ENCODE measurements at regions not wholly inside any gene's neighbourhood (a gene's known extent, or its start where the extent isn't known, plus 50 kb on each side); places are given as distances from the start of the nearest gene placed in this dataset.

- no peak for DNase-seq
These were observed 140.8 kb upstream of the RBMS1 start for GRCh38 chr2:160634436-160634835.

GRCh38 chr2:160635488-160635887 lies 141.9 kb upstream of the RBMS1 start:
- DNase-seq = no peak

GRCh38 chr2:160639472-160639871 lies 145.9 kb upstream of the RBMS1 start:
- DNase-seq = no peak

- DNase-seq = no peak
These were observed 153.3 kb upstream of the RBMS1 start for GRCh38 chr2:160646684-160647444.

GRCh38 chr2:160647967-160648685 lies 154.5 kb upstream of the RBMS1 start:
- no peak for DNase-seq

- no peak for DNase-seq
These were observed 156.1 kb upstream of the RBMS1 start for GRCh38 chr2:160649698-160650097.

GRCh38 chr2:160650196-160651118 lies 156.8 kb upstream of the RBMS1 start:
- peak; percentile 72 for DNase-seq

- no peak for DNase-seq
These were observed 158.0 kb upstream of the RBMS1 start for GRCh38 chr2:160651416-160652200.

- DNase-seq = peak; percentile 69
These were observed 158.6 kb upstream of the RBMS1 start for GRCh38 chr2:160652236-160652635.

- no peak for DNase-seq
These were observed 163.6 kb upstream of the RBMS1 start for GRCh38 chr2:160657196-160657595.

GRCh38 chr2:160658851-160659250 lies 165.2 kb upstream of the RBMS1 start:
- DNase-seq = no peak

- DNase-seq = no peak
These were observed 167.1 kb upstream of the RBMS1 start for GRCh38 chr2:160660741-160661140.

- no peak for DNase-seq
These were observed 171.1 kb upstream of the RBMS1 start for GRCh38 chr2:160664603-160665140.

- DNase-seq = peak; percentile 63
These were observed 172.8 kb upstream of the RBMS1 start for GRCh38 chr2:160666154-160667060.

- DNase-seq = no peak
These were observed 174.2 kb upstream of the RBMS1 start for GRCh38 chr2:160667811-160668210.

- peak; percentile 53 for DNase-seq
These were observed 177.0 kb upstream of the RBMS1 start for GRCh38 chr2:160670618-160671017.

- DNase-seq = no peak
These were observed 178.6 kb upstream of the RBMS1 start for GRCh38 chr2:160672211-160672610.

- DNase-seq = no peak
These were observed 180.6 kb upstream of the RBMS1 start for GRCh38 chr2:160674146-160674750.

- no peak for DNase-seq
These were observed 186.1 kb upstream of the RBMS1 start for GRCh38 chr2:160679686-160680085.

GRCh38 chr2:160680294-160680693 lies 186.7 kb upstream of the RBMS1 start:
- DNase-seq = no peak

- no peak for DNase-seq
These were observed 187.4 kb upstream of the RBMS1 start for GRCh38 chr2:160680974-160681373.

Data from GDM1 (cell line).